Spleen (tissue), 3 donors: ENCODE measurements at regions not wholly inside any gene's neighbourhood (a gene's known extent, or its start where the extent isn't known, plus 50 kb on each side); places are given as distances from the start of the nearest gene placed in this dataset.

Experiments used
- POLR2A ChIP-seq, 3 donors: fragments of 450-650 bp; IDR thresholded peaks; one replicate each; pipeline ENCODE4 v1.5.1; 2017; ENCODE audit warnings: antibody characterized with exemption in 3 of 3, mild to moderate bottlenecking in 1 of 3
- POLR2AphosphoS5 ChIP-seq, 3 donors: sonication (generic); formaldehyde crosslinking; IDR thresholded peaks; one replicate each; pipeline ENCODE4 v1.5.1; 2017; ENCODE audit warnings: antibody characterized with exemption in 3 of 3

GRCh38 chr7:81499262-81500116 is 270.4 kb downstream of the HGF start:
- TF ChIP-seq POLR2AphosphoS5 (IDR thresholded peaks at IDR 0.05), result no peak
- TF ChIP-seq POLR2A (IDR thresholded peaks at IDR 0.05), result no peak
